GM20000 (cell line): ENCODE measurements at regions not wholly inside any gene's neighbourhood (a gene's known extent, or its start where the extent isn't known, plus 50 kb on each side); places are given as distances from the start of the nearest gene placed in this dataset.

Experiments
- DNase-seq: peaks from one replicate; pipeline ENCODE4 v3.0.0; 2012; ENCODE audit warnings: low spot score
- TF ChIP-seq, protein P1 (sequence below): IDR thresholded peaks from 2 replicates; pipeline ENCODE4 v1.5.1; 2012; ENCODE audit warnings: mild to moderate bottlenecking, control low read depth; ENCODE audit errors: extremely low read depth, missing control alignments

GRCh38 chr10:58885146-58885545, 291.3 kb upstream of the PHYHIPL start:
- DNase-seq = no peak
- TF ChIP-seq, protein P1, sequence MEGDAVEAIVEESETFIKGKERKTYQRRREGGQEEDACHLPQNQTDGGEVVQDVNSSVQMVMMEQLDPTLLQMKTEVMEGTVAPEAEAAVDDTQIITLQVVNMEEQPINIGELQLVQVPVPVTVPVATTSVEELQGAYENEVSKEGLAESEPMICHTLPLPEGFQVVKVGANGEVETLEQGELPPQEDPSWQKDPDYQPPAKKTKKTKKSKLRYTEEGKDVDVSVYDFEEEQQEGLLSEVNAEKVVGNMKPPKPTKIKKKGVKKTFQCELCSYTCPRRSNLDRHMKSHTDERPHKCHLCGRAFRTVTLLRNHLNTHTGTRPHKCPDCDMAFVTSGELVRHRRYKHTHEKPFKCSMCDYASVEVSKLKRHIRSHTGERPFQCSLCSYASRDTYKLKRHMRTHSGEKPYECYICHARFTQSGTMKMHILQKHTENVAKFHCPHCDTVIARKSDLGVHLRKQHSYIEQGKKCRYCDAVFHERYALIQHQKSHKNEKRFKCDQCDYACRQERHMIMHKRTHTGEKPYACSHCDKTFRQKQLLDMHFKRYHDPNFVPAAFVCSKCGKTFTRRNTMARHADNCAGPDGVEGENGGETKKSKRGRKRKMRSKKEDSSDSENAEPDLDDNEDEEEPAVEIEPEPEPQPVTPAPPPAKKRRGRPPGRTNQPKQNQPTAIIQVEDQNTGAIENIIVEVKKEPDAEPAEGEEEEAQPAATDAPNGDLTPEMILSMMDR = no peak

GRCh38 chr10:58885686-58886345, 290.6 kb upstream of the PHYHIPL start:
- TF ChIP-seq, protein P1 = no peak

GRCh38 chr10:58886406-58886805, 290.0 kb upstream of the PHYHIPL start:
- no peak for DNase-seq
- TF ChIP-seq, protein P1 = no peak

More at GRCh38 chr10:58885686-58886345, 290.6 kb upstream of the PHYHIPL start:
- DNase-seq = no peak

DNA sequence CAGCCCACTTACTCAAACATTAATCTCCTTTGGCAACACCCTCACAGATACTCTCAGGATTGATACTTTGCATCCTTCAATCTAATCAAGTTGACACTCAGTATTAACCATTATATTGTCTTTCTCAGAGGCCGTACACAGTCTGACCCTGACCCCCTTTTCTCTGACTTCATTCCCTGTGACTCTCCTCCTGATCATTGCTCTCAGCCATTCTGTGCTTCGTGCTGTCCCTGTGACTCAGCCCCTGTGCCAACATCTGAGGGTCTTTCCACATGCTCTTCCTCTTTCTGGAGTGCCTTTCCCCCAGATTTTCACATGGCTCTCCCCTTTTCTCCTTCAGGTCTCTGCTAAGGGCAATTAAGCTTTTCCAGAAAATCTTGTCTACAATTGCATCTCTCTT, 289.0 kb upstream of the PHYHIPL start:
- TF ChIP-seq, protein P1 = no peak

GRCh38 chr10:58888957-58889356, 287.5 kb upstream of the PHYHIPL start:
- DNase-seq = no peak
- TF ChIP-seq, protein P1 = no peak

More for the DNA sequence above, 289.0 kb upstream of the PHYHIPL start:
- no peak for DNase-seq

GRCh38 chr10:58892031-58892531, 284.4 kb upstream of the PHYHIPL start:
- DNase-seq = no peak
- TF ChIP-seq, protein P1 = no peak

DNA sequence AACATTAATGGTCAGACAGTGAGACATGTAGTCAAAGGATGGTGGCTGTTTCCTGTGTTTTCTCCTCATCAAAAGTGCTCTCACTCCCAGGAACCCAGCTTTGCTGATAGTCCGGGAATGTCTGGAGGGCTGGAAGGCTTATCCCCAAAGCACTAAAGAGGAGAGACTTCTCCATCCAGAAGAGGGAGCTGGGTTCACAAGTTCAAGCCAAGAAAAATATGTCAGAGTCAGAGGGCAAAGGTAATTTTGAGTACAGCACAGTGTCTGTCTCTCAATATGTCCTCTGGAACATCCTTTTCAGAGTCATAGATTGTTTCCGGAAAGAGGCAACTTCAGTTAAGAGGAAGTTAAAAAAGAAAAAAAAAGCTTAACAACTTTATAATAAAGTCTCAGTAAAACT, 281.5 kb upstream of the PHYHIPL start:
- TF ChIP-seq, protein P1 = no peak

More for the DNA sequence above, 281.5 kb upstream of the PHYHIPL start:
- DNase-seq = no peak
